Activated T-helper 17 cell treated with anti-CD3 and anti-CD28 coated beads, Interleukin-2, amount 50 U/mL, for 72 hours (primary cell): ENCODE measurements at regions not wholly inside any gene's neighbourhood (a gene's known extent, or its start where the extent isn't known, plus 50 kb on each side); places are given as distances from the start of the nearest gene placed in this dataset.

Experiments
- ATAC-seq: fragments of 150-1000 bp; cut with Tn5 transposase; replicated peaks from 2 replicates; pipeline ENCODE4 v1.10.0; 2021; ENCODE audit warnings: mild to moderate bottlenecking, moderate library complexity
- H3K27ac Mint-ChIP-seq: one replicate; pipeline ENCODE4 v1.8.0; 2022; ENCODE audit warnings: mixed read lengths
- H3K27me3 Mint-ChIP-seq: one replicate; pipeline ENCODE4 v1.8.0; 2022; ENCODE audit warnings: mixed read lengths
- H3K36me3 Mint-ChIP-seq: one replicate; pipeline ENCODE4 v1.8.0; 2022; ENCODE audit warnings: low read depth, mild to moderate bottlenecking, mixed read lengths
- H3K4me1 Mint-ChIP-seq: one replicate; pipeline ENCODE4 v1.8.0; 2022; ENCODE audit warnings: mixed read lengths
- H3K4me3 Mint-ChIP-seq: one replicate; pipeline ENCODE4 v1.8.0; 2022; ENCODE audit warnings: mild to moderate bottlenecking, mixed read lengths
- H3K9me3 Mint-ChIP-seq: one replicate; pipeline ENCODE4 v1.8.0; 2022; ENCODE audit warnings: mixed read lengths

- Mint-ChIP-seq H3K9me3 (peaks cover 4% of the 10 kb centered on the region), H3K4me3 (no peak overlapping the region), H3K27ac (no peak overlapping the region), H3K4me1 (no peaks in the 10 kb centered on the region), H3K36me3 (no peaks in the 10 kb centered on the region), H3K27me3 (peaks cover 10% of the 10 kb centered on the region)
- ATAC-seq: no peak
Observed at GRCh38 chr10:130403153-130404075, 267.2 kb downstream of the GLRX3 start.

DNA sequence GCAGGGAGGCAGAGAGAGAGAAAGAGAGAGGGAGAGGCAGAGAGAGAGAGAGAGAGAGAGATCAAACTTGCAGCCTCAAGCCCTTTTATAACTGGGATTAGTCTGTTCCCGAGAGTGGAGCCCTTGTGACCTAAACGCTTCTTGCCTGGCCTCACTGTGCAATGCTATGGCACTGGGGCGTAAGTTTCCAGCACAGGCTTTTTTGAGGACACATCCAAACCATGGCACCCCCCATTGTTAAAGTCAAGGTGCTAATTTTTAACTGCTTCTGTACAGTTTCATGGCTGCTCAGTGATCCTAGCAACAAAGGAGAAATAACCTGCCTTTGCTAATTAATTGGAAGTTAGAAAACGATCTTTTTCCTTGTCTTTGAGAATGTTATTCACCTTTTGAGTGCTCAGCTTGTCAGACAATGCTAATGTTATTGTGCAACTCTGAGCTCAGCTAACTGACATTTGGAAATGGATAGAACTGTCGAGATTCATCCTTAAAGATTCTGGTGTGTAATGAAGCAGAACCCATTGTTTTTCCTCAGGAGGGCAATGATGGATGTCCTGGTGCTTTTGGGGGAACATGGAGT is 268.4 kb downstream of the GLRX3 start:
- Mint-ChIP-seq H3K27me3 (peaks cover 10% of the 10 kb centered on the region), H3K4me1 (no peaks in the 10 kb centered on the region), H3K27ac (no peak overlapping the region), H3K36me3 (no peaks in the 10 kb centered on the region), H3K9me3 (no peaks in the 10 kb centered on the region), H3K4me3 (no peak overlapping the region)
- no peak for ATAC-seq

DNA sequence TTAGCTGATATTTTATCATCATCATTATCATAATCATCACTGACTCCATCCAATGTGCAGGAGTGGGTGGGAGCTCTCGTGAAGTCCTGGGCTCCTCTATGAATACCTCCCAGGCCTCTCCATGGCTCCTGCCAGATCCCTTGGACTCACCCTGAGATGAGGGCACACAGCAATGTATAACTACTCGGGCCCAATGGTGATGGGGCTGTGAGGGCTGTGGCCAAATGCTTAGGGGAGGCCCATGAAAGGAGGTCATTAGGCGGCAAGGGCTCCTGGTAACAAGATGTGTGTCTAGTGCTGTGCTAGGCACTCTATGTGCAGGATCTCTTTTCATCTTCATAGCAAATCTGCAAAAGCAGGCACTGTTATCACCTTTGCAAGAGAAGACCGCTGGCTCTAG is 270.9 kb downstream of the GLRX3 start:
- Mint-ChIP-seq H3K4me1 (no peaks in the 10 kb centered on the region), H3K27ac (no peak overlapping the region), H3K36me3 (no peaks in the 10 kb centered on the region), H3K9me3 (no peaks in the 10 kb centered on the region), H3K27me3 (peaks cover 10% of the 10 kb centered on the region), H3K4me3 (no peak overlapping the region)
- ATAC-seq: no peak

DNA sequence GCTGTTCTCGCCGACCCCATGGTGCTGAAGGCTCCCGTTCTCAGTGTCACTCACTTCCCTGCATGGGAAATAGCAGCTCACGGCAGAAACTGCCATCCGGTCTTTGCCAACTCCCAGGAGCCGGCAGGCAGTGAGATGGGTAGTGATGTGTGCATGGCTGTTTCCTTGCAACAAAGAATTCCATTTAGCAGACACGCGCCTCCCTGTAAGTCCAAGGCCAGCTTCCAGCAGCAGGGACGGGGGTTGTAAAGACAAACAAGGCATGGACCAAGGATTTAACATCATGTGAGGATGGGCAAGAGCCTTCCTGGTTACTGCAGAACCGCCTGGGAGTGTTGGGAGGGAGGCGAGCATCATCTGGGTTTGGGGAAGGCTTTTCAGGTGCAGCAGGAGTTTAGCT is 273.1 kb downstream of the GLRX3 start:
- no peak overlapping the region for H3K4me3 Mint-ChIP-seq
- no peaks in the 10 kb centered on the region for H3K4me1 Mint-ChIP-seq
- H3K9me3 Mint-ChIP-seq: no peaks in the 10 kb centered on the region
- ATAC-seq: no peak
- no peaks in the 10 kb centered on the region for H3K36me3 Mint-ChIP-seq
- H3K27ac Mint-ChIP-seq: no peak overlapping the region
- H3K27me3 Mint-ChIP-seq: peaks cover 4% of the 10 kb centered on the region

- Mint-ChIP-seq H3K36me3 (no peaks in the 10 kb centered on the region), H3K4me1 (no peaks in the 10 kb centered on the region), H3K9me3 (no peaks in the 10 kb centered on the region), H3K27me3 (peaks cover 3% of the 10 kb centered on the region), H3K27ac (no peak overlapping the region), H3K4me3 (no peak overlapping the region)
- ATAC-seq: no peak
Observed at GRCh38 chr10:130409931-130410330, 273.7 kb downstream of the GLRX3 start.

DNA sequence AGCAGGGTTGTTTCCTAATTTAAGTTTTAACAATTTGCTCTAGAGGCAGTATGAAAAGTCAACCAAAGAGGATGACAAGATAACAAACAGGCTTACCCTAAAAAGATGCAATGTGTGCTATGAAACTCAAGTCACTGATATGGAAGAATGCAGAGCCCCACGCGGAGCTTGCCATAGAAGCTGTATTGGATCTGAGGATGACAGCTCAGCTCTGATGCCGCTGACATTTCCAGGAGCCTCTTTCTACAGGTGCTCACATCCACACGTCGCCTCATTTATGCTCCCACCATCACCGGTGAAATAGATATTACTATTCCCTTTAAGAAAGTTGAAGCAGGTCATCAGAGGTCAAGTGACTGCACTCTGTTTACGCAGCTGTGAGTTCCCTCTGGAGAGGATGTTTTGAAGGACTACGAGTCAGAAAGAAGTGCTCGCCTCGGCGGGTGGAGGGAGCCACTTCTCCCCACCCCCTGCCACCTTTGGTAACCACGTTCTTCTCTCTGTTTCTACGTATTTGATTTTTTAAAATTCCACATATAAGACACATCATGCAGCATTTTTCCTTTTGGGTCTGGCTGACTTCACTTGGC is 275.4 kb downstream of the GLRX3 start:
- Mint-ChIP-seq H3K27ac (no peak overlapping the region), H3K4me3 (no peak overlapping the region), H3K9me3 (peaks cover 2% of the 10 kb centered on the region), H3K36me3 (no peaks in the 10 kb centered on the region), H3K4me1 (no peaks in the 10 kb centered on the region), H3K27me3 (no peaks in the 10 kb centered on the region)
- no peak for ATAC-seq

- H3K9me3 Mint-ChIP-seq: peaks cover 5% of the 10 kb centered on the region
- H3K4me3 Mint-ChIP-seq: no peak overlapping the region
- H3K4me1 Mint-ChIP-seq: no peaks in the 10 kb centered on the region
- H3K27me3 Mint-ChIP-seq: no peaks in the 10 kb centered on the region
- ATAC-seq: no peak
- H3K27ac Mint-ChIP-seq: no peak overlapping the region
- no peaks in the 10 kb centered on the region for H3K36me3 Mint-ChIP-seq
Observed at GRCh38 chr10:130412317-130412716, 276.1 kb downstream of the GLRX3 start.

GRCh38 chr10:130416334-130417150 is 280.4 kb downstream of the GLRX3 start:
- Mint-ChIP-seq H3K27ac (no peak overlapping the region), H3K4me3 (no peak overlapping the region), H3K27me3 (peaks cover 2% of the 10 kb centered on the region), H3K4me1 (no peaks in the 10 kb centered on the region), H3K9me3 (peaks cover 5% of the 10 kb centered on the region), H3K36me3 (no peaks in the 10 kb centered on the region)
- ATAC-seq: no peak

DNA sequence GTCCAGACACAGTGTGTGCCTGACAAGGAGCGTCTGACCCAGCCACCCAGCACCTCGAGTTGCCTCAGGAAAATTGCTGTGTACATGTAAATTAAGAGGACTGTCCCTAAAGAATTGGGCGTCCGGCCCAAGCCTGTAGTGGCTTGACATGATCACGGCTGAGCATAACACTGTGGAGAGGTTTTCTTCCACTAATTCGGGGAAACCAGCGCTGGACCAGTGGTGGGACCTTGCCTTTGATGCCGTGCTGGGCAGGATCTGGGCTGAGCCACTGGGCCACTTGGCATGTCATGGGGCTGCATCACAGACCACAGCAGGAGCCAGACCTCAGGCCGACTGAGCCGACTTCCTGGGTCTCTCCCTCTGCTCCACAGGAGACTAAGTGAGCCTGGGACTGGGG is 282.5 kb downstream of the GLRX3 start:
- peaks cover 12% of the 10 kb centered on the region for H3K27me3 Mint-ChIP-seq
- peaks cover 5% of the 10 kb centered on the region for H3K9me3 Mint-ChIP-seq
- H3K36me3 Mint-ChIP-seq: no peaks in the 10 kb centered on the region
- no peak overlapping the region for H3K27ac Mint-ChIP-seq
- no peak overlapping the region for H3K4me3 Mint-ChIP-seq
- no peaks in the 10 kb centered on the region for H3K4me1 Mint-ChIP-seq
- no peak for ATAC-seq

- Mint-ChIP-seq H3K36me3 (no peaks in the 10 kb centered on the region), H3K4me1 (peaks cover under 1% of the 10 kb centered on the region), H3K9me3 (no peaks in the 10 kb centered on the region), H3K4me3 (no peak overlapping the region), H3K27me3 (peaks cover 14% of the 10 kb centered on the region), H3K27ac (no peak overlapping the region)
- no peak for ATAC-seq
Observed at GRCh38 chr10:130421909-130422308, 285.7 kb downstream of the GLRX3 start.

GRCh38 chr10:130422366-130423324 is 286.5 kb downstream of the GLRX3 start:
- Mint-ChIP-seq H3K9me3 (no peaks in the 10 kb centered on the region), H3K27ac (no peak overlapping the region), H3K4me3 (no peak overlapping the region), H3K4me1 (peaks cover 5% of the 10 kb centered on the region), H3K27me3 (peaks cover 19% of the 10 kb centered on the region), H3K36me3 (no peaks in the 10 kb centered on the region)
- ATAC-seq: no peak

GRCh38 chr10:130423455-130424305 is 287.5 kb downstream of the GLRX3 start:
- Mint-ChIP-seq H3K27ac (no peak overlapping the region), H3K9me3 (no peaks in the 10 kb centered on the region), H3K4me1 (peaks cover 5% of the 10 kb centered on the region), H3K4me3 (no peak overlapping the region), H3K36me3 (no peaks in the 10 kb centered on the region), H3K27me3 (peaks cover 19% of the 10 kb centered on the region)
- no peak for ATAC-seq

GRCh38 chr10:130424418-130424817 is 288.2 kb downstream of the GLRX3 start:
- no peak overlapping the region for H3K27ac Mint-ChIP-seq
- H3K4me1 Mint-ChIP-seq: peaks cover 5% of the 10 kb centered on the region
- ATAC-seq: no peak
- H3K27me3 Mint-ChIP-seq: peaks cover 17% of the 10 kb centered on the region
- no peaks in the 10 kb centered on the region for H3K9me3 Mint-ChIP-seq
- H3K36me3 Mint-ChIP-seq: no peaks in the 10 kb centered on the region
- H3K4me3 Mint-ChIP-seq: no peak overlapping the region
